HL-60/S4 treated with phorbol 12-myristate 13-acetate at 8.2 ng/mL for 4 days and 3 days (cell line): ENCODE measurements at regions not wholly inside any gene's neighbourhood (a gene's known extent, or its start where the extent isn't known, plus 50 kb on each side); places are given as distances from the start of the nearest gene placed in this dataset.
"Not testable (repeated sequence)": the region's sequence is repeated elsewhere in the genome, so short reads cannot be mapped to it uniquely, and the experiment has no call there.

Experiments used
- in situ Hi-C: fragments of 300-500 bp; cut with MboI; formaldehyde crosslinking; loops from 2 replicates; pipeline ENCODE4 v1.15.0; 2022; ENCODE audit warnings: low sequenced_read_pairs

DNA sequence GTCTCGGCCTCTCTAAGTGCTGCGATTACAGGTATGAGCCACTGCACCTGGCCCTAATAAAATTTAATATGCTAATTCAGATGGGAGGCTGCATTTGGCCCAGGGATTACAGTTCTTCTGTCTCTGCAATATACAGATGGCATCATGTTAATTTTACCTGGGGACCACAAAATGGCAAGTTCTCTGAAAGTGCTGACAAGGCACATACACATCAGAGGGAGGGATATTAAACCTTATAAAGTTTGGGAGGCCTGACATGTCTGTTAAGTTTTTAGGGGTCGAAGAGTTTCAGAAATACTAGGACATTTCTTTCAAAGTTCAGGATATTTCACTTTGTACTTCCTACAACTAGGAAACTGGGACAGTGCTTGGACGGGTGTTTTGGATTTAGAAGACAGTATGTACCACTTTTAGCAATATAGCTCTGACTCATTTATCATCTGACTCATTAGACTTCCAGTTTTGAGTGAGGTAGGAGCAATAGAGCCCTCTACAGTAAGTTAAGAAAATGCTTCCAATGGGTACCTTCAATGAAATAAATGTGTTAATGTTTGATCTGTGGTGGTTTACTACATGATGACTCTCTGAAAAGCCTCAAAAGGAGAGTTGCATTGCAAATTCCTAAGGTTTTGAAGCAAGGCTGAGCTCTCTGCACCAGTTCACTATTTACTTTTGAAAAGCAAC, 981.0 kb upstream of the HS3ST1 start:
- in situ Hi-C loops: no loop called here

DNA sequence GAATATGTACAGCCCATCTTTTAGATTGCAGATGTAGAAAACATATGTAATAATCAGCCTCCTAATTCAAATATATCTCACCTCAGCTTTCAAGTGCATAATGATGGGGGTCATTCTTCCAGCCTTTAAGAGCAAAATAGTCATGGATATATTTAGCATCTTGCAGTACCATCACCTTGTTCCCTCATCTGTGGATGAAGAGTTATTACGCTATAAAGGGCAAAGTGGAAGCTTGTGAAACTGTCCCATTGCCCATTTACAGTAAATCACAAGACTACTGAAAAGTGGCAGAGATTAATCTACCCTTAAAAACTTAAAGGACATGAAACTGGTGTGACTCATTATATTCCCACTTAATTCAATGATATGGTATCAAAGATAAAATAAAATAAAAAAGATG, 979.7 kb upstream of the HS3ST1 start:
- in situ Hi-C loops: no loop called here

DNA sequence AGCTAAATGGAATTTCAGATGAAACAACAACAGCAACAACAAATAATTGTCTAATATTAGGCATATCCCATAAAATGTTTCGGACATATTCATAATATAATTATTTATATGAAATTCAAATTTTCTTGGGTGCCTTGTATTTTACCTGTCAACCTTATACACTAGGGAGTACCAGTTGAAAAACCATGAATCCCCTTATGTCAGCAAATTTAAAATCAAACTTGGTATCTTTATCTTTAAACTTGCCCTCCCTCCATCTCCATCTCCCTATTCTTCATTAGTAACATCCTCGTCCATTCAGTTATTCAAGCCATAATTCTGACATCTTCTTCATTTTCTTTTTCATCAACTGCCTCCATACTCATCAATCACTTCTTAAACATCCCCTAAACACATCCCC, 974.5 kb upstream of the HS3ST1 start:
- in situ Hi-C loops: no loop called here

DNA sequence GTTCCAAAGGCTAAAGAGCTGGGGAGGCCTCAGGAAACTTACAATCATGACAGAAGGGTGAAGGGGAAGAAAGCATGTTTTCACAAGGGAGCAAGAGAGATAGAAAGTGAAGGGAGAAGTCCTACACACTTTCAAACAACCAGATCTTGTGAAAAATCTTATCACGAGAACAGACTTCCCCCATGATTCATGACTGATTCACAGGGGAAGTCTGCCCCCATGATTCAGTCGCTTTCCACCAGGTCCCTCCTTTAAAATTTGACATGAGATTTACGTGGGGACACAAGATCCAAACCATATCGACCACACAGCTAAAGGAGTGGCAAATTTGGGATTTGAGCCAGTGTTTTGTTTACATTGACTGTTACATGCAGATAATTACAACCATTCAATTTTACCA, 971.1 kb upstream of the HS3ST1 start:
- in situ Hi-C loops: no loop called here

DNA sequence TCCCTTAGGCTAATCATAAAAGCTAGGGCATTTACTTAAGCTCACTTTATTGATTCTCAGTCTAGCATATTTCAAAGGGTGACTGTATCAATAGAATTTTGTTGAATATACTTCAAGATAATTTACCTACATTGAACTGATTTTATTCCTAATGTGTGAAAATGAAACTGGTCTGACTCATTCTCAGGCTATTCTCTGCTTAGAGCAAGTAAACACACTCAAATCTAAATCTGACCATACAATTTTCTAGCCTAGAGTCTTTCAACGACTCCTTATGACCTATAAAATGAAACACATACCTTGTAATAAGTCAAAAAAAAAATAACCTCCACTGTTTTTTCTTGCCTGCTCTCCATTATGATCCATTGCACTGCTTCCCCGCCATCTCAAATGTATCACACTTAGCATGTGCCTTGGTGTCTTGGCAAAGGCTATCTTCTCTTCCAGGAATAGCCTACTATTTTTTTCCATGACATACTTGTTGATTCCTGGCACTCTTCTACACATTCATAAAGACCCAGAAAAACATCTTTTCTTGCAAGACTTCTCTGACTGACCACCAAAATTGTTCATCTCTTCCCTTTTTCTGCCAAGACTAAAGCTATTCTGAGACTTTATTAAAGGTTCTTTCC, 965.1 kb upstream of the HS3ST1 start:
- in situ Hi-C loops: no loop called here

DNA sequence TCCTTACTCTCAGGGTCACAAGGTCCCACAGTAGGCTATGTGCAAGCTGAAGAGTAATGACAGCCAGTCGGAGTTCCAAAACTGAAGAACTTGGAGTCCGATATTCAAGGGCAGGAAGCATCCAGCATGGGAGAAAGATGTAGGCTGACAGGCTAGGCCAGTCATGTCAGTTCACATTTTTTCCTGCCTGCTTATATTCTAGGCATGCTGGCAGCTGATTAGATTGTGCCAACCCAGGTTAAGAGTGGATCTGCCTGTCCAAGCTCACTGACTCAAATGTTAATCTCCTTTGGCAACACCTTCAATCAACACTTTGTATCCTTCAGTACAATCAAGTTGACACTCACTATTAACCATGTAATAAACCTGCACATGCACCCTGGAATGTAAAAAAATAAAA, 960.9 kb upstream of the HS3ST1 start:
- in situ Hi-C loops: no loop called here

DNA sequence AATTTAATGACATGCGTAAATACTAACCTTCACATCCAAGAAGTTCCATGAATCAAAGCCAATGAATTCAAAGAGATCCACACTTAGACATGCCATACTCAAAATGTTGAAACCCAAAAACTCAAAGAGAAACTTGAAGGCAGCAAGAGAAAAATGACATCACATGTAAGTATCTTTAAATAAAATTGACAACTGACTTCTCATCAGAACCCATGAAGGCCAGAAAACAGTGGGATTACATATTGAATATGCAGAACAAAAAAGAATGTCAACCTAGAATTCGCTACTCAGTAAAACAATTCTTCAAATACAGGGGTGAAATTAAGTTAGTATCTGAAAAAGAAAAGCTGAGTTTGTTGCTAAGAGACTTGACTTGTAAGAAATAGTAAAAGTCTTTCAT, 953.9 kb upstream of the HS3ST1 start:
- in situ Hi-C loops: no loop called here

DNA sequence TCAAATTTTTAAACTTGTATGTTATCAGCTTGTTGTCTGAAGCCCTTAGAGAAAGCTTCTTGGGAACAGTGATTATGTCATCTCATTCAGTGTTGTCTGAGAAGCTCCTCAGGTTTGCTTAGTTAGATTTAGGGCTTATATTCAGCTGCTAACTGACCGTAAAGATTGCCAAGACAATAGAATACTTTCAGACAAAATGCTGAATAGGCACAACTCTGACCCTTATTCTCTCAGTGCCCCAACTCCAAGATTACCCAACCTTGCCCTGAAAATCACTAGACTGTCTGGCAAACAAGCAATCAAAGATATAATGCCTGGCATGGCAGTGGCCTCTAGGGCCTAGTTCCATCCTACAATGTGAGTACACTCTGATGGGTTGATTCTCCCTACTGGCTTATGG, 950.5 kb upstream of the HS3ST1 start:
- in situ Hi-C loops: no loop called here

DNA sequence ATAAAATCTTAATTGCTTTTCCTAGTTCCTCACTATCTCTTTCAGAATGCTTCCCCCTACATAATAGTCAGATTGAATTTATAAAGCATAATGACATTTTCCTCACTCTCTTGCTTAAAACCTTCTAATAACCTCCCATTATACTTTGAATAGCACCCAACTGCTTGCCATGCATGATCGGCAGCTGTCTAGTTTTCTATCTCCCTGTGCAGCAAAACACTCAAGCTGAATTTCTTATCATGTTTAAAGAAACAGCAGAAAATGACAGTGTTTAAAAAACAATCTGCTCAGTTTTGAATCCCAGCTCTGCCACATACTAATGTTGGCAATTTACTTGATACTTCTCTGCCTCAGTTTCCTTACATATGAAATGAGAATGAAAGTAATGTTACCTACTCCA, 947.1 kb upstream of the HS3ST1 start:
- in situ Hi-C loops: no loop called here

DNA sequence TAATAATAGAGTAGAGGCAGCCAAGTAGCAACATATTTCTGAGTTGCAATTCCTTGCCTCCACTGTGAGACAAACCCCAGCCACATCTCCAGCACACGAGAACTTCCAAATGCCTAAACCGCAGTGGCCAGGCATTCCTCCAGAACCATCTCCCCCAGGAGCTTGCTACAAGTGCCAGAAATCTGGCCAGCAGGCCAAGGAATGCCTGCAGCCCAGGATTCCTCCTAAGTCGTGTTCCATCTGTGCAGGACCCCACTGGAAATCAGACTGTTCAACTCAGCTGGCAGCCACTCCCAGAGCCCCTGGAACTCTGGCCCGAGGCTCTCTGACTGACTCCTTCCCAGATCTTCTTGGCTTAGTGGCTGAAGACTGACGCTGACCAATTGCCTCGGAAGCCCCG, 937.2 kb upstream of the HS3ST1 start:
- in situ Hi-C loops: not testable (repeated sequence)

DNA sequence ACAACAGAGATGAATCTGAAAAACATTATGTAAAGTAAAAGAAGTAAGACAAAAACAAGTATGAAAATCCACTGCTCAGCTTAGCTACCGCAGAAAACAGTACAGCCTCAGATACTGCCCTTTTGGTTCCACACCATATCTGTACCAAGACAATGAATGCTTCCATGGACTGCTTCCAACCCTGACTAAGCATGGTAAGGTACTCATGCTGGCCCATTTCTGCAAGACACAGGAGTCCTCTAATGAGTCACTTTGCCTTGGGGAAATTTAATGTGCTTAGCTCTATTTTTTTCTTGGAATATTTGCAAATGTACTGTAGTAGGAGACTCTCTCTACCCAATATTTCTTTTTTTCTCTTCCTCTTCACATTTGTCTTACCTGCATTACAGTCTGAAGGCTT, 931.7 kb upstream of the HS3ST1 start:
- in situ Hi-C loops: no loop called here

DNA sequence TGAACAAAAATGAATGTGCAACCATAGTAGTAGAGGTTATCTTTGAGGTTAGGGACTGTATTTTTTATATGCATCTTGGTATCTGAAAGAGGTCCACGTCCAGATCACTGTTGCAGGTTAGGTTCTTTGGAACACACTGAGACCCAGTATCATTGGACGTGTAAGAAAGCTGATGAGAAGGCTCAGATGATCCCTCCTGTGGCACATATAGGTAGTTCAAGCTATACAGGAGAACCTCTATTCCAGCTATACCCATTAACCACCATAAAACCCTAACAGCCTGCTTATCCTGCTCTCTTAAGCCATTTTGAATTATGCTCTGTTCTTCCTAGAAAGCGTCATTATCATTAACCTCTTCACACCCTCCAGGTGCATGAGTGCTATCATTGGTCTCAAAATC, 930.7 kb upstream of the HS3ST1 start:
- in situ Hi-C loops: no loop called here

DNA sequence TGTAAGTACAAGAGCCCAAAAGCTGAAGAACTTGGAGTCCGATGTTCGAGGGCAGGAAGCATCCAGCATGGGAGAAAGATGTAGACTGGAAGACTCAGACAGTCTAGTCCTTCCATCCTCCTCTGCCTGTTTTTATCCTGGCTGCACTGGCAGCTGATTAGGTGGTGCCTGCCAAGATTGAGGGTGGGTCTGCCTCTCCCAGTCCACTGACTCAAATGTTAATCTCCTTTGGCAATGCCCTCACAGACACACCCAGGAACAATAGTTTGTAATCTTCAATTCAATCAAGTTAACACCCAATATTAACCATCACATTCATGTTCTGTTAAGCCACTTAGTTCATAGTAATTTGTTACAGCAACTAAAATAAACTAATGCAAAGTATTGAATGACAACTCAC, 904.4 kb upstream of the HS3ST1 start:
- in situ Hi-C loops: not testable (repeated sequence)

DNA sequence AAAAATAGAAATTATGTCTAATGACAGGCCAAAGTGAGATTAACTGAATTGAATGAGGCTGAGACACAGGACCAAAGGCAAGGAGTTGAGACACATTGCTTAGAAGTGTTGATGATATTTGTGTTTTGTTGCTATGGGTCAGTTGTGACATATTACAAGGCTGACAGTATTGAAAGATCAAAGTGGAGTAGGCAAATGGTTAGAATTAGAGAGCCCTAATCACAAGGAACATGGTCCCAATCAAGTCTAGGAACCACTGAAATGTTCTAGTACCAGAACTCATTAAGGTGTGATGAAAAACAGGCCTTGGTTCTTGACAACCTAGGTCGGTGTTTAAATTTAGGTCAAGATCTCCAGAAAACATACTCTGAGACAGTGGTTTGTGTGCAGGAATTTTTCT, 896.3 kb upstream of the HS3ST1 start:
- in situ Hi-C loops: no loop called here

DNA sequence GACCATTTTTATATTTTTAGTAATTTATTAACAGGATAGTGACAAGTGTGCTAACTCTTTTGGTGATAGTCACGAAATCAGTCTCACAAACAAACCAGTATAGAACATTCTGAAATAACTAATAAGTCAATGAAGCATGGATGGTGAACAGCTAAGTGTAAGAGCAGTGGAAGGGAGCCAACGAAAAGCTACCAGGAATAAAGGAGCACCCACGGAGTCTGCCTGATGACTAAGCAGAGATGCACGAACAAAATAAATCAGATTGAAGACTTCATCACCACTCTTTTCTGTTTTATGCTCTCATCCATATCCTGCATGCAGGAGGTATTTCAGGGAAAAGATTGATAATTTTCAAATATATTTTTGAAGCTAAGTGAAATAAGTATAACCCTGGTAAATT, 891.1 kb upstream of the HS3ST1 start:
- in situ Hi-C loops: no loop called here

DNA sequence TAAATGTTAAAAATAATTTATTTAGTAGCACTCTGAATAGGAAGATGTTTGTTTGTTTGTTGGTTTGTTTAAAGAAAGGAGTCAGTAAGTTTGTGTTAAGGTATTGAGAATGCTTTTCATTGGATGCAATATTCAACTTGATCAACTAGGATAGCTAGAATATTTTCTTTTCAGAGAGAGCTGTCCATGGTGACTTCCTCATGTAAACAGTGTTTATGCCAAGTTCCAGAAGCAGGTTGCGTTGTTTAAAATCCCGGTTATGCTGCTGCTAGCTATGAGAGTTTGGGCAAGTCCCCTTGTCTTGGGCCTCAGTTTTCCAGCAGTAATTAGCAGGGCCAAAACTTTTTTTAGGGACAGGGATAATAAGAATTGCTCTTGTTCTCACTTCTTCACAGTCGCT, 876.2 kb upstream of the HS3ST1 start:
- in situ Hi-C loops: no loop called here

DNA sequence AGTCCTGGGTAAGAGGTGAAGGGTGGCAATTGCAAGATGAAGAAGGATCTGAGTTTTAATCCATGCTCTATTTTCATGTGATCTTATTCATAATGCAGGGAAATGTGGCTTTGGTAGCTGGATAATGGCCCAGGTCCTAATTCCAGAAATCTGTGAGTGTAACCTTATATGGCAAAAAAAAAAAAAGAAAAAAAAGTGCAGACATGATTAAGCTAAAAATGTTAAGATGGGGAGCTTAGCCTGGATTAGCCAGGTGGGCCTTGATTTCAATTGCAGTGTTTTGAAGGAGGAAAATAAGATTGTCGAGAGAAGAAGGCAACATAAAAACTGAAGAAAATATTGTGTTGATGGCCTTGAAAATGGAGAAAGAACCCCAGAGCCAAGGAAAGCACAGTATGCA, 867.7 kb upstream of the HS3ST1 start:
- in situ Hi-C loops: no loop called here

DNA sequence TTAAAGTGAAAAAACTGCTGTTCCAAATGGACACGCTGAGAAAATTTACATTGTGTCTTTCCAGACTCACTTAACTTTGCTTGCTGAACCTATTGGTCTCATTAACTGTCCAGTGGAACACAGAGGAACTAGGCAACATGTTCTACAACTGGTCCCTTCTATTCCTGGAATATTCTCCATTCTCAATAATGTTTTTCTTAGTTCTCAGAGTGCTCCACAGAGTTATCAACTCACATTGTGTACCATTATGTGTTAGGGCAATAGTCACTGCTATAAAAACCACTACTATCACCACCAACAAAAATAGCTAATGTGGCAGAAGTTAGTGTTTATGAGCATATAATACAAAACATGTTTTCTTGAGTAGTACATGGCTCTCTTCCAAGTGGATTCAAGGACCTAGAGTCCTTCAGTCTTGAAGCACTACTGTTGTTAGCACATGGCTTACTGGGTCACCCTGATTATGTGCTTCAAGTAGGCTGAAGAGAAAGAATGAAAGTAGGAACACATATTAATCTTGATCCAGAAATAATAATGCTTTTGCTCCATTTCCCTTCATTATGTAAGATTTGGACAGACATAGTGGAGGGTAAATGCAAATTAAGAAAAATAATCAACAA, 865.3 kb upstream of the HS3ST1 start:
- in situ Hi-C loops: no loop called here

DNA sequence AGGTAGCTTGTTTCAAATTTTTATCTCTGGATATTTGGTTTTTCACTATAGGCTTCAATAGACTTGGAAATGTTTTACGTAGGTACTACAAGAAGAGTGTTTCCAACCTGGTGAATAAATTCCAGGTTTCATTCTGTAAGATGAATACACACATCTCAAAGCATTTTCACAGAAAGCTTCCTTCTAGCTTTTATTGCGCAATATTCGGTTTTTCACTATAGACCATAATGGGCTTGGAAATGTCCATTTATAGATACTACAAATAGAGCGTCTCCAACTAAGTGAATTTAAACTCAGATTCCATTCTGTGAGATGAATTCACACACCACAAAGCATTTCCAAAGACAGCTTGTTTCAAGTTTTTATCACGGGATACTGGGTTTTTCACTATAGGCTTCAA, 857.7 kb upstream of the HS3ST1 start:
- in situ Hi-C loops: no loop called here

DNA sequence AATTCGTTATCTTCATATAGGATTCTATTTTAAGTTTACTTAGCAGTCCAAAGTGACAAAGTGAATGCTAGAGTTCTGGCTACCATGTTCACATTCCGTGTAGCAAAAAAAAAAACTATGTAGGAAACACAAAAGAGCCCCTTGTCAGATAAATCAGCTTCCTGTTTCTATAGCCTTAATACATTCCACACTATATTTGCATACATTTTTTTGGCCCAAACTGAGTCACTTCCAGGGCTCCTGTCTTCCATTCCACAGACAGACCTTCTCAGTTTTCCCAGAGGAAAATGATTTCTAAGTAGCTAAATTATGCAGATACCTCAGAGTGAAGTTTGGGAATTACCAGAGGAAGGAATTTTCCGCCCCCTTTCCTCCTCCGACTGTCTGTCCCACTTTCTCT, 841.9 kb upstream of the HS3ST1 start:
- in situ Hi-C loops: no loop called here

DNA sequence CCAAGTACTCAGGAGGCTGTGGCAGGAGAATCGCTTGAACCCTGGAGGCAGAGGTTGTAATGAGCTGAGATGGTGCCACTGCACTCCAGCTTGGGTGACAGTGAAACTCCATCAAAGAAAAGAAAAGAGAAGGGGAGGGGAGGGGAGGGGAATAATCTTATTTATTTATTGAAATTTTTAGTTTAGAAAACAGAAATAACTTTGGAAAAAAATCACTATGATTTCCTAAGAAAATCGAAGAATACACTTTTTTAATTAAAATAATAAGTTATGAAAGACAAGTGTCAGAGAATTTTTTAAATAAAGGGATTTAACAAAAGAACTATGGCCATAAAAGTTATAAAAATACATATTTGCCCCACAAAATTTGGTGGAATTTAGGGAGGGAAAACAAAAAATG, 836.9 kb upstream of the HS3ST1 start:
- in situ Hi-C loops: no loop called here

DNA sequence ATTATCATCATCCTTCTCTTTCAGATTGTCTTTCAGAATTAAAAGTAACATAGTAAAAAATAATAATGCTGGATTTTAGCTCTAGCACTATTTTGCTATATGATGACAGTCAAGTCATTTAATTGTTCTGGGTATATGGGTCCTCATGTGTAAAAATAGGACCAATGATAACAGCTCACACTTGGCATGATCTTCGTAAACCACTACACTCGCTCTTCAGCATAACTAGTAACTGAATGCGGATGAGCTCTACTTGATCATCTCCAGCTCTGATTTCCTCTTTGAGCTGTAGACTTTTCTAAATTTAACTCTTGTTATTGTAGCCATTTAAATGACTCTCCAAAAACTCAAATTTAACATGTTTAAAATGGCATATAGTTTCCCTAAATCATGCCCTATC, 831.8 kb upstream of the HS3ST1 start:
- in situ Hi-C loops: no loop called here

DNA sequence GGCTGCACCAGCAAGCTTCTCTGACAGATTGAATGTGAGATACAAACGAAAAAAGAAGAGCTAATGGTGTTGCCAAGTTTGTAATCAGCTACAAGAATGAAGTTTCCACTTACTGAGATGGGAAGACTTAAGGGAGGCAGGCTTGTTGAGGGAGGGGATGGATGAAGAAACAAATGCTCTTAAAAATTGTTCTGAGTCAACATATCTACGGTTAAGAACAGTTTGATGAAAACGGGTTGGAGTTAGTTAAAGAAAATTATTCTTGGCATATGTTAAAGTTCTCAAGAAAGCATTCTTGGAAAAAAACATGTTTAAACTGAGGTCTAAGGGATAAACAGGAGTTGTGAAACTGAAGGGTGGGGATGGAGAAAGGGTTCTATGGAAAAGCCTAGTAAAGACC, 816.3 kb upstream of the HS3ST1 start:
- in situ Hi-C loops: no loop called here
